HFF-Myc (cell line): ENCODE measurements at regions not wholly inside any gene's neighbourhood (a gene's known extent, or its start where the extent isn't known, plus 50 kb on each side); places are given as distances from the start of the nearest gene placed in this dataset.
"Not testable (repeated sequence)": the region's sequence is repeated elsewhere in the genome, so short reads cannot be mapped to it uniquely, and the experiment has no call there.

Experiments used
- DNase-seq: peaks from one replicate; pipeline ENCODE4 v3.0.0-alpha.2; 2011; ENCODE audit warnings: low read depth; ENCODE audit errors: extremely low read depth
- H3K4me3 ChIP-seq: replicated peaks from 2 replicates; pipeline ENCODE4 v1.5.1; 2011; ENCODE audit warnings: low read depth, mild to moderate bottlenecking, control low read depth, low read length
- TF ChIP-seq, protein P1 (sequence below): IDR thresholded peaks from 2 replicates; pipeline ENCODE4 v1.5.1; 2012; ENCODE audit warnings: mild to moderate bottlenecking, low read depth, low read length, control low read depth; ENCODE audit errors: missing control alignments

DNA sequence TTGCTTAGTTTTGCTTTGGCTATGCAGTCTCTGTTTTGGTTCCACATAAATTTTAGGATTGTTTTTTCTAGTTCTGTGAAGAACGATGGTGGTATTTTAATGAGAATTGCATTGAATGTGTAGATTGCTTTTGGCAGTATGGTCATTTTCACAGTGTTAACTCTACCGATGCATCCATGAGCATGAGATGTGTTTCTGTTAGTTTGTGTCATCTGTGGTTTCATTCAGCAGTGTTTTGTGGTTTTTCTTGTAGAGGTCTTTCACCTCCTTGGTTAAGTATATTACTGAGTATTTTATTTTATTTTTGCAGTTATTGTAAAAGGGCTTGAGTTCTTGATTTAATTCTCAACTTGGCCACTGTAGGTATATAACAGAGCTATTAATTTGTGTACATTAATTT is 78.2 kb upstream of the ZNF92 start:
- TF ChIP-seq, protein P1, sequence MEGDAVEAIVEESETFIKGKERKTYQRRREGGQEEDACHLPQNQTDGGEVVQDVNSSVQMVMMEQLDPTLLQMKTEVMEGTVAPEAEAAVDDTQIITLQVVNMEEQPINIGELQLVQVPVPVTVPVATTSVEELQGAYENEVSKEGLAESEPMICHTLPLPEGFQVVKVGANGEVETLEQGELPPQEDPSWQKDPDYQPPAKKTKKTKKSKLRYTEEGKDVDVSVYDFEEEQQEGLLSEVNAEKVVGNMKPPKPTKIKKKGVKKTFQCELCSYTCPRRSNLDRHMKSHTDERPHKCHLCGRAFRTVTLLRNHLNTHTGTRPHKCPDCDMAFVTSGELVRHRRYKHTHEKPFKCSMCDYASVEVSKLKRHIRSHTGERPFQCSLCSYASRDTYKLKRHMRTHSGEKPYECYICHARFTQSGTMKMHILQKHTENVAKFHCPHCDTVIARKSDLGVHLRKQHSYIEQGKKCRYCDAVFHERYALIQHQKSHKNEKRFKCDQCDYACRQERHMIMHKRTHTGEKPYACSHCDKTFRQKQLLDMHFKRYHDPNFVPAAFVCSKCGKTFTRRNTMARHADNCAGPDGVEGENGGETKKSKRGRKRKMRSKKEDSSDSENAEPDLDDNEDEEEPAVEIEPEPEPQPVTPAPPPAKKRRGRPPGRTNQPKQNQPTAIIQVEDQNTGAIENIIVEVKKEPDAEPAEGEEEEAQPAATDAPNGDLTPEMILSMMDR = no peak
- DNase-seq = no peak
- no peak overlapping the region for H3K4me3 ChIP-seq

DNA sequence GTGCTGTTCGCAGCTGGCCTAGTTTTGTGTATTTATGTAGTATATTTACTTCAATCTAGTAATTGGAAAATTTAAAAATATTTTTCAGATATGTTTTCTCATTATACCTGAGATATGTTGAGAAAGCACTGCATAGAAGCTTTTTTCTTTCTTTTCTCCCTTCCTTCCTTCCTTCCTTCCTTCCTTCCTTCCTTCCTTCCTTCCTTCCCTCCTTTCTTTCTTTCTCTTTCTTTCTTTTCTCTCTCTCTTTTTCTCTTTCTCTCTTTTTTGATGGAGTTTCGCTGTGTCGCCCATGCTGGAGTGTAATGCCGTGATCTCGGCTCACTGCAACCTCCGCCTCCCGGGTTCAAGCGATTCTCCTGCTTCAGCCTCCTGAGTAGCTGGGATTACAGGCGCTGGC is 83.3 kb upstream of the ZNF92 start:
- not testable (repeated sequence) for DNase-seq, H3K4me3 ChIP-seq

DNA sequence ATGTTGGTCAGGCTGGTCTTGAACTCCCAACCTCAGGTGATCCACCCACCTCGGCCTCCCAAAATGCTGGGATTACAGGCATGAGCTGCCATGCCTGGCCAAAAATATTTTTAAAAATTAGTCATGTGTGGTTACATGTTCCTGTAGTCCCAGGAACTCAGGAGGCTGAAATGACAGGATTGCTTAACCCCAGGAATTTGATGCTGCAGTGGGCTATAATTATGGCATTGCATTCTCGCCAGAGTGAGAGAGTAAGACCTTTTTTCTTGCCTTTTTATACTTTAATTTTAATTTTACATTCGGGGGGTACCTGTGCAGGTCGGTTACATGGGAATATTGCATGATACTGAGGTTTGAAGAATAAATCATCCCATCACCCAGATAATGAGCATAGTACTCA is 86.6 kb upstream of the ZNF92 start:
- DNase-seq = no peak
- H3K4me3 ChIP-seq = no peak overlapping the region
- TF ChIP-seq, protein P1 = no peak

DNA sequence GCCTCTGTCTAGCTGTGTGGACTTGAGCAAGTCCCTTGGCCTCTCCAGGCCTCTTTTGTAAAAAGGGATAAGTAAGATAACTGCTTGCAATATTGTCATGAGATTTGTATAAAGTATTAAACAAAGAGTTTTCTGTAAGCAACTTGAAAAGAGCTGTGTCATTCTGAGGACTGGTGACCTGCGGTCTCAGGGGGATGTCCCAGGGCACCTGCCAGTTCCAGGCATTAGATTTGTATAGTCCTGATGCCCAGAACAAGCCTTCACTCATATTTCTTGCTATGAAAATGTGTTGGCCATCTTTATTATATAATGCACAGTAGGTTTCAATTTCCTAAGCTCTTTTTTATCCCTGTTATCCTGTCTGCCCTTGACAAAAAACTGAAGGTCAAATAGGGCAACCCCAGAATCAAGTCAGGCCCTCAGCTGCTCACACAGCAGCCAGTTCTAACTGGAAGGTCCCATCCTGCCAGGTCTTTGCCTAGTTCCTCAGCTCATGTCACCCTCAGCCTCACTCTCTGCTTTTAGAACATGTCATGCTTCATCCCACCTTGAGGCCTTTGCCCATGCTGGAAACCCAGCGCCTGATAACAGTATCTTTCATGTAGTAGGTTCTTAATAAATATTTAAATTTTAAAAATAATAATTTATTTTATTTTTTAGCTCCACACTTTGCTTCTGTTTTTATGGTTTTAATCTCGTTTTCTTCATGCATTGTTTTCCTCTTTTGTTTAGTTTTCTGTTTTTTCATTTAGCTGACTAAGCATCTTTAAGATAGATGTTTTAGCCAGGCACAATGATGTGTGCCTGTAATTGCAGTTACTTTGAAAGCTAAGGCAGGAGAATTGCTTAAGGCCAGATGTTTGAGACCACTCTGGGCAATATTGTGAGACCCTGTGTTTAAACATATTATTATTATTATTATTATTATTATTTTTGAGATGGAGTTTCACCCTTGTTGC is 87.5 kb upstream of the ZNF92 start:
- TF ChIP-seq, protein P1 = no peak
- DNase-seq = no peak
- no peak overlapping the region for H3K4me3 ChIP-seq

DNA sequence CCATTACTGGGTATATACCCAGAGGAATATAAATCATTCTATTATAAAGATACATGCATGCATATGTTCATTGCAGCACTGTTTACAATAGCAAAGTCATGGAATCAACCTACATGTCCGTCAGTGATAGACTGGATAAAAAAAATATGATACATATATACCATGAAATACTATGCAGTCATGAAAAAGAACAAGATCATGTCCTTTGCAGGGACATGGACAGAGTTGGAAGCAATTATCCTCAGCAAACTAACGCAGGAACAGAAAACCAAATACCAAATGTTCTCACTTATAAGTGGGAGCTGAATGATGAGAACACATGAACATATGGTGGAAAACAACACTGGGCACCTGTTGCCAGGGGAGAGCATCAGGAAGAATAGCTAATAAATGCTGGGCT is 88.4 kb upstream of the ZNF92 start:
- DNase-seq, H3K4me3 ChIP-seq: not testable (repeated sequence)

DNA sequence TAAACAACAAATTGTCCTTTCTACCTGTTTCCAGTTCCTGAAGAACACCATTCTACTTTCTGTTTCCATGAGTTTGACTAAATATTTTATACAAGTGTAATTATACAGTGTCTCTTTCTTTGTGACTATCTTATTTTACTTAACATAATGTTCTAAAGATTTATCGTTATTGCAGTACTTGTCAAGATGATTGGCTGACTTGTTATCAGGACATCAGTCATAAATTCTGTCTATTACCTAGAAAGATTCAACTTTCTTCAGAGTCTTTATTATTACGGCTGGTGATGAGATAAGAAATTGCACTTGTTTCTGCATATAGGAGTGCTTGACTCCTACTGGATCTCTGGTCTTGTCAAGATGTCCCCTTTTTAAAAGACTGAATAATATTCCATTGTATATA is 93.9 kb upstream of the ZNF92 start:
- TF ChIP-seq, protein P1 = no peak
- no peak for DNase-seq
- H3K4me3 ChIP-seq = no peak overlapping the region

DNA sequence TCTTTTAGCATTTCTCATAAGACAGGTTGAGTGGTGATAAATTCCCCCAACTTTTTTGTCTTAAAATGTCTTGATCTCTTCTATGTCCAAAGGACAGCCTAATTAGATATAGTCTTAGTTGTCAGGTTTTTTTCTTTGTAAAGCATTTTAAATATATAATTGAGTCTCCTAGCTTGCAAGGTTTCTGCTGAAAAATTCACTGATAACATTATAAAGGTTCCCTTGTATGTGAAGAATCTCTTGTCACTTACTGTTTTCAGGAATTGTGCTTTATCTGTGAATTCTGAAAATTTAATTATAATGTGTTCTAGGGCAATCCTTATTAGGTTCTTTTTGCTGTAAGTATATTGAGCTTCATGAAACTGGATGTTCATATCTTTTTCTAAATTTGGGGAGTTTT is 96.8 kb upstream of the ZNF92 start:
- no peak overlapping the region for H3K4me3 ChIP-seq
- TF ChIP-seq, protein P1 = no peak
- DNase-seq = no peak

DNA sequence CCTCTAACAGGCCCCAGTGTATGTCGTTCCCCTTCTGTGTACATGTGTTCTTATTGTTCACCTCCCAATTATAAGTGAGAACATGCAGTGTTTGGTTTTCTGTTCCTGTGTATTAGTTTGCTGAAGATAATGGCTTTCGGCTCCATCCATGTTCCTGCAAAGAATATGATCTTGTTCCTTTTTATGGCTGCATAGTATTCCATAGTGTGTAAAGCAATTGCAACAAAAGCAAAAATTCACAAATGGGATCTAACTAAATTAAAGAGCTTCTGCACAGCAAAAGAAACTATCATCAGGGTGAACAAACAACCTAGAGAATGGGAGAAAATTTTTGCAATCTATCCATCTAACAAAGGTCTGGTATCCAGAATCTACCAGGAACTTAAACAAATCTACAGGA is 102.2 kb upstream of the ZNF92 start:
- H3K4me3 ChIP-seq, DNase-seq: not testable (repeated sequence)
